ENCODE measurements at regions not wholly inside any gene's neighbourhood (a gene's known extent, or its start where the extent isn't known, plus 50 kb on each side); places are given as distances from the start of the nearest gene placed in this dataset.

GRCh38 chr3:21357241-21357640 is 393.8 kb downstream of the ZNF385D start:
- H3K4me1 ChIP-seq (ENCODE audit: control insufficient read depth, insufficient read depth, low read length) = peaks cover 3% of the 10 kb centered on the region
- no peaks in the 10 kb centered on the region for H3K36me3 ChIP-seq (ENCODE audit: control insufficient read depth, insufficient read depth, low read length, severe bottlenecking)
- no peak overlapping the region for H3K9ac ChIP-seq (ENCODE audit: low read length)
- no peaks in the 10 kb centered on the region for H3K27me3 ChIP-seq (replicated peaks; ENCODE audit: control insufficient read depth, insufficient read depth, low read length)
- no peak overlapping the region for H3K4me3 ChIP-seq (ENCODE audit: low read length)
- peaks cover 19% of the 10 kb centered on the region for H3K9me3 ChIP-seq (ENCODE audit: control insufficient read depth, low read length)
- peak; percentile 8 for DNase-seq (ENCODE audit: low read depth)

- Histone ChIP-seq H3K4me3 (ENCODE audit: low read length) (no peak overlapping the region), H3K27me3 (replicated peaks; ENCODE audit: control insufficient read depth, insufficient read depth, low read length) (no peaks in the 10 kb centered on the region), H3K4me1 (ENCODE audit: control insufficient read depth, insufficient read depth, low read length) (peaks cover 3% of the 10 kb centered on the region), H3K9me3 (ENCODE audit: control insufficient read depth, low read length) (peaks cover 19% of the 10 kb centered on the region), H3K9ac (ENCODE audit: low read length) (no peak overlapping the region), H3K36me3 (ENCODE audit: control insufficient read depth, insufficient read depth, low read length, severe bottlenecking) (no peaks in the 10 kb centered on the region)
- DNase-seq (ENCODE audit: low read depth) = peak; percentile 17
Measured at GRCh38 chr3:21356402-21356801, 394.6 kb downstream of the ZNF385D start.

DNA sequence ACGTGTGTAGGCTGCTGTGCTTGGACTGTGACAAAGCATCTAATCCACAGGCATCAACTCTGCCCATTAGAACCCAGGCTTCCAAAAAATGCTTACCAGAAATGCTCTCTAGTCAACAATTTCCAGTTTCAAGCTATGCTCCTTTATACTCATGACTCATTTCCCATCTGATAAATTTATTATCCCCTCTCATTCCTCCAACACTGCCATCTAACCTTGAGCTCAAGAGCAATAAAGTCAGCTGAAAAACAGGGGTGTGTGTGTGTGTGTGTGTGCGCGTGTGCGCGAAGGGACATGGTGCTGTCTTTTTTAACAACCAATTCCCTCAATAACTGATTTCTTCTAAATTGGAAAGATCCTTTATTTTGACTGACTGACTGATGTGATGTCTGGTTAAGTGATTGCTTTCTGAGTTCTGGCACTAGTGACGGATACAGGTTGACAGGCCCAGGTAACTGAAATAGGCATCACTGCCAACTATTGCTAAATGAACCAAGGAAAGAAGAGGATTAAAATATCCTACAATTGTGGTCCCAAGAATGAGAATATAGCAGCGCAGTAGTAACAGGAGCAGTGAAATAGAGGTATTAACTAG is 405.5 kb downstream of the ZNF385D start:
- Histone ChIP-seq H3K9ac (ENCODE audit: low read length) (no peak overlapping the region), H3K9me3 (ENCODE audit: control insufficient read depth, low read length) (peaks cover 10% of the 10 kb centered on the region), H3K4me1 (ENCODE audit: control insufficient read depth, insufficient read depth, low read length) (no peaks in the 10 kb centered on the region), H3K4me3 (ENCODE audit: low read length) (no peak overlapping the region), H3K36me3 (ENCODE audit: control insufficient read depth, insufficient read depth, low read length, severe bottlenecking) (no peaks in the 10 kb centered on the region), H3K27me3 (replicated peaks; ENCODE audit: control insufficient read depth, insufficient read depth, low read length) (no peaks in the 10 kb centered on the region)
- DNase-seq (ENCODE audit: low read depth) = no peak

DNA sequence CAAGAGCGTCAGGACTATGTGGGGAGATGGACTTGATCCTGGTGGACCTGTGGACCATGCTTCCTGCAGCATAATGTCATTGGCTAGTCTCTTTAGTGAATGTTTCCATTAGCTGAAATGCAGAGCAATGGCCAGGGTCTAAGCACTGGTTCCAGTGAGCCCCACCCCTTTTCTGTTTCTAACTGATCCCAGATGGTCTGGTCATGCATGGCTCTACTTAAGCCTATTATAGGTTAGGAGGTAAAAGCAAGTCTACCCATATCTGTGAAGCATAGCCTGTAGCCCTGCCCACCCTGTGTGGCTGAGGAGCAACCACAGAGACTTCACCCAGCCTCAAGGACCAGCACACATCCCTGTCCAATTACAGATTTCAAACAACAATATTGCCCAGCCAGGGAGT is 419.2 kb downstream of the ZNF385D start:
- H3K4me1 ChIP-seq (ENCODE audit: control insufficient read depth, insufficient read depth, low read length) = peaks cover 8% of the 10 kb centered on the region
- H3K36me3 ChIP-seq (ENCODE audit: control insufficient read depth, insufficient read depth, low read length, severe bottlenecking) = no peaks in the 10 kb centered on the region
- H3K9me3 ChIP-seq (ENCODE audit: control insufficient read depth, low read length) = no peaks in the 10 kb centered on the region
- no peaks in the 10 kb centered on the region for H3K27me3 ChIP-seq (replicated peaks; ENCODE audit: control insufficient read depth, insufficient read depth, low read length)
- H3K4me3 ChIP-seq (ENCODE audit: low read length) = no peak overlapping the region
- DNase-seq (ENCODE audit: low read depth) = no peak
- no peak overlapping the region for H3K9ac ChIP-seq (ENCODE audit: low read length)

DNA sequence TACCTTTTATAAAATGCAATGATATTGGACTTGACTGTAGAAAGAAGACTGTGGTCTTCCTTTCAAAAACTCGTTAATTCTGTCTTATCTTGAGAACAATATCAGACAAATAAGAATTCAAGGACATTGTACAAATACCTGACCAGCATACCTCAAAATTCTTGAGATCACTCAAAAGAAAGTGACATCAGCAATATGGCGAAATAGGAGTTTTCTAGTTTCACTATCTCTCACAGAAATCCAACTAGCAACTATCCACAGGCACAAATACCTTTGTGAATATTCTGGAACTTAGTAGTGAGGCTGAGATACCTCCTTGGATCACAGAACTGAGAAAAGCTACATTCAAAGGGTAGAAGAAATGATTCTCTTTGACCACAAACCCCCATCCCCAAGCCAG is 419.7 kb downstream of the ZNF385D start:
- H3K36me3 ChIP-seq (ENCODE audit: control insufficient read depth, insufficient read depth, low read length, severe bottlenecking) = no peaks in the 10 kb centered on the region
- H3K4me3 ChIP-seq (ENCODE audit: low read length) = no peak overlapping the region
- no peak overlapping the region for H3K9ac ChIP-seq (ENCODE audit: low read length)
- peaks cover 8% of the 10 kb centered on the region for H3K4me1 ChIP-seq (ENCODE audit: control insufficient read depth, insufficient read depth, low read length)
- DNase-seq (ENCODE audit: low read depth) = peak; percentile 28
- no peaks in the 10 kb centered on the region for H3K27me3 ChIP-seq (replicated peaks; ENCODE audit: control insufficient read depth, insufficient read depth, low read length)
- H3K9me3 ChIP-seq (ENCODE audit: control insufficient read depth, low read length) = no peaks in the 10 kb centered on the region

- Histone ChIP-seq H3K4me3 (ENCODE audit: low read length) (peak overlapping the region; percentile 69), H3K27me3 (replicated peaks; ENCODE audit: control insufficient read depth, insufficient read depth, low read length) (no peaks in the 10 kb centered on the region), H3K9me3 (ENCODE audit: control insufficient read depth, low read length) (no peaks in the 10 kb centered on the region), H3K9ac (ENCODE audit: low read length) (no peak overlapping the region), H3K4me1 (ENCODE audit: control insufficient read depth, insufficient read depth, low read length) (peaks cover 8% of the 10 kb centered on the region), H3K36me3 (ENCODE audit: control insufficient read depth, insufficient read depth, low read length, severe bottlenecking) (no peaks in the 10 kb centered on the region)
- peak; percentile 28 for DNase-seq (ENCODE audit: low read depth)
Measured at GRCh38 chr3:21330293-21330692, 420.7 kb downstream of the ZNF385D start.

DNA sequence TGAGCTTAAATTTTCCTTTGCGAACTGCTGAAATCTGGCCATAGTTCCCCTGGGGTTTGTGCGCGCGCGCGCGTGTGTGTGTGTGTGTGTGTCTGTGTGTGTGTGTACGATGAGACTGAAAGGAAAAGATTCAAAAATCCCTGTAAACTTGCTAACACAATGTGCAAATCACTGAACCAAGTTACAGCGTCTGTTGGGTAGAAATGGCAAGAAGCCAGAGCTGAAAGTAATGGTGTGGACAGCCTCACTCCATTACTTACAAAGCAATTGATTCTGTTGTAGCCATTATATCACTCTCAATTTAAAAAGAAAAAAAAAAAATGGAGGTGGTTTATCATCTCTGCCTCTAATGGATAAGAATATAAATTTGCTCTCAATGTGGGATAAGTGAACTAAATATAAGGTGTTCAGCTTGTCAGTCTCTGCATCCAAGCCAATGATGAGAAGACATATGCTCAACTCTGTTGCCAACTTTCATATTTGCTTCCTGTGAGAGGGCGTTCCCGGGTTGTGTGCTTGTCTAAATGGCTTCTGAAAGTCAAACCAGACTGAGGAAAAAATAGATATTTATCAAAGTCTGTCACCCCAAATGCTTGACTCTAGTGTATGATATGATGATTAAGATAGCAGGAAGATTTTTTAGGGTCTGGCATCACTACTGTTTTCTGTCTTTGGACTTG is 422.2 kb downstream of the ZNF385D start:
- Histone ChIP-seq H3K36me3 (ENCODE audit: control insufficient read depth, insufficient read depth, low read length, severe bottlenecking) (no peaks in the 10 kb centered on the region), H3K27me3 (replicated peaks; ENCODE audit: control insufficient read depth, insufficient read depth, low read length) (no peaks in the 10 kb centered on the region), H3K9me3 (ENCODE audit: control insufficient read depth, low read length) (no peaks in the 10 kb centered on the region), H3K9ac (ENCODE audit: low read length) (no peak overlapping the region), H3K4me3 (ENCODE audit: low read length) (no peak overlapping the region), H3K4me1 (ENCODE audit: control insufficient read depth, insufficient read depth, low read length) (peaks cover 8% of the 10 kb centered on the region)
- DNase-seq (ENCODE audit: low read depth) = no peak

- Histone ChIP-seq H3K4me3 (ENCODE audit: low read length) (no peak overlapping the region), H3K9ac (ENCODE audit: low read length) (no peak overlapping the region), H3K4me1 (ENCODE audit: control insufficient read depth, insufficient read depth, low read length) (peaks cover 8% of the 10 kb centered on the region), H3K27me3 (replicated peaks; ENCODE audit: control insufficient read depth, insufficient read depth, low read length) (no peaks in the 10 kb centered on the region), H3K9me3 (ENCODE audit: control insufficient read depth, low read length) (no peaks in the 10 kb centered on the region), H3K36me3 (ENCODE audit: control insufficient read depth, insufficient read depth, low read length, severe bottlenecking) (no peaks in the 10 kb centered on the region)
- peak; percentile 86 for DNase-seq (ENCODE audit: low read depth)
Measured at GRCh38 chr3:21326704-21327475, 424.1 kb downstream of the ZNF385D start.

- H3K9ac ChIP-seq (ENCODE audit: low read length) = no peak overlapping the region
- H3K36me3 ChIP-seq (ENCODE audit: control insufficient read depth, insufficient read depth, low read length, severe bottlenecking) = no peaks in the 10 kb centered on the region
- peaks cover 4% of the 10 kb centered on the region for H3K4me1 ChIP-seq (ENCODE audit: control insufficient read depth, insufficient read depth, low read length)
- H3K4me3 ChIP-seq (ENCODE audit: low read length) = no peak overlapping the region
- H3K9me3 ChIP-seq (ENCODE audit: control insufficient read depth, low read length) = no peaks in the 10 kb centered on the region
- no peaks in the 10 kb centered on the region for H3K27me3 ChIP-seq (replicated peaks; ENCODE audit: control insufficient read depth, insufficient read depth, low read length)
- DNase-seq (ENCODE audit: low read depth) = no peak
Measured at GRCh38 chr3:21314688-21315087, 436.3 kb downstream of the ZNF385D start.

- peaks cover 4% of the 10 kb centered on the region for H3K4me1 ChIP-seq (ENCODE audit: control insufficient read depth, insufficient read depth, low read length)
- no peak overlapping the region for H3K4me3 ChIP-seq (ENCODE audit: low read length)
- no peaks in the 10 kb centered on the region for H3K36me3 ChIP-seq (ENCODE audit: control insufficient read depth, insufficient read depth, low read length, severe bottlenecking)
- H3K27me3 ChIP-seq (replicated peaks; ENCODE audit: control insufficient read depth, insufficient read depth, low read length) = no peaks in the 10 kb centered on the region
- no peak overlapping the region for H3K9ac ChIP-seq (ENCODE audit: low read length)
- no peak for DNase-seq (ENCODE audit: low read depth)
- H3K9me3 ChIP-seq (ENCODE audit: control insufficient read depth, low read length) = no peaks in the 10 kb centered on the region
Measured at GRCh38 chr3:21310891-21311290, 440.1 kb downstream of the ZNF385D start.

DNA sequence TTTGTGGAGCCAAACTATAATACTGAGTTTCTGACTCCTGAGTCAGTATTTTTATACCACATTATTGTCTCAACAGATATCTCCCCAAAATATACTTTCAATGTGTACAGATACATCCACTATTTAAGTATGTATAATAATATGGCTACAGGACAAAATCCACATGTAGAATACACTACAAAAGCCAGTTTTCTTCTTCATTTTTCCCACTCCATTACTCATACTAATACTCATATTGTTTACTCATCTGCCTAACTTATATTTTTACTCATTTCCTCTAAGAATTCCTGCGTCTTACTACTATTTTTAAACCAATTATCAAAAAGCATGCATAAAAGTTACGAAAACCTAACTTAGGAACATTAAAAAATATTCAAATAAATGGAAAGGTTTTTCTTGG is 440.8 kb downstream of the ZNF385D start:
- Histone ChIP-seq H3K4me1 (ENCODE audit: control insufficient read depth, insufficient read depth, low read length) (peaks cover 4% of the 10 kb centered on the region), H3K27me3 (replicated peaks; ENCODE audit: control insufficient read depth, insufficient read depth, low read length) (no peaks in the 10 kb centered on the region), H3K9me3 (ENCODE audit: control insufficient read depth, low read length) (peaks cover 1% of the 10 kb centered on the region), H3K36me3 (ENCODE audit: control insufficient read depth, insufficient read depth, low read length, severe bottlenecking) (no peaks in the 10 kb centered on the region), H3K4me3 (ENCODE audit: low read length) (no peak overlapping the region), H3K9ac (ENCODE audit: low read length) (no peak overlapping the region)
- DNase-seq (ENCODE audit: low read depth) = peak; percentile 15
